ENCODE measurements at regions not wholly inside any gene's neighbourhood (a gene's known extent, or its start where the extent isn't known, plus 50 kb on each side); places are given as distances from the start of the nearest gene placed in this dataset.

DNA sequence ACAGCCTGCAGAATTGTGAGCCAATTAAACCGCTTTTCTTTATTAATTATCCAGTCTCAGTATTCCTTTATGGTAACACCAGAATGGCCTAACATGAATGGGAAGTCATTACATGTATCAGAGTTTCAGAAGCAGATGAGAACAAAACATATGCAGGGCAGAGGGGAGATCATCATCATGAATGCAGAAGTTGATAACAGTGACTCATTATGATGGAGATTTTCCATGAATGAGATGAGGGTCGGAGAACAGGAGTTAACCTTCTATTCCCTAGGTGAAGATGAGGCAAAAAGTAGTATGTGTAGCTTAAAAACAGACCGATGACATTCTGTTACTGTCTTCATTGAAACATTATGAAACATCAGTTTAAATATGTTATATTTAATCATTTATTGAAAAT lies 59.5 kb upstream of the PPM1B start:
- TF ChIP-seq, protein P1, sequence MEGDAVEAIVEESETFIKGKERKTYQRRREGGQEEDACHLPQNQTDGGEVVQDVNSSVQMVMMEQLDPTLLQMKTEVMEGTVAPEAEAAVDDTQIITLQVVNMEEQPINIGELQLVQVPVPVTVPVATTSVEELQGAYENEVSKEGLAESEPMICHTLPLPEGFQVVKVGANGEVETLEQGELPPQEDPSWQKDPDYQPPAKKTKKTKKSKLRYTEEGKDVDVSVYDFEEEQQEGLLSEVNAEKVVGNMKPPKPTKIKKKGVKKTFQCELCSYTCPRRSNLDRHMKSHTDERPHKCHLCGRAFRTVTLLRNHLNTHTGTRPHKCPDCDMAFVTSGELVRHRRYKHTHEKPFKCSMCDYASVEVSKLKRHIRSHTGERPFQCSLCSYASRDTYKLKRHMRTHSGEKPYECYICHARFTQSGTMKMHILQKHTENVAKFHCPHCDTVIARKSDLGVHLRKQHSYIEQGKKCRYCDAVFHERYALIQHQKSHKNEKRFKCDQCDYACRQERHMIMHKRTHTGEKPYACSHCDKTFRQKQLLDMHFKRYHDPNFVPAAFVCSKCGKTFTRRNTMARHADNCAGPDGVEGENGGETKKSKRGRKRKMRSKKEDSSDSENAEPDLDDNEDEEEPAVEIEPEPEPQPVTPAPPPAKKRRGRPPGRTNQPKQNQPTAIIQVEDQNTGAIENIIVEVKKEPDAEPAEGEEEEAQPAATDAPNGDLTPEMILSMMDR (IDR thresholded peaks at IDR 0.05; ENCODE audit: insufficient read depth, low read depth, low read length, missing control alignments), result no peak
- no peak for DNase-seq (ENCODE audit: low read depth)
- H3K4me3 ChIP-seq (ENCODE audit: low read depth, low read length), result no peak overlapping the region

DNA sequence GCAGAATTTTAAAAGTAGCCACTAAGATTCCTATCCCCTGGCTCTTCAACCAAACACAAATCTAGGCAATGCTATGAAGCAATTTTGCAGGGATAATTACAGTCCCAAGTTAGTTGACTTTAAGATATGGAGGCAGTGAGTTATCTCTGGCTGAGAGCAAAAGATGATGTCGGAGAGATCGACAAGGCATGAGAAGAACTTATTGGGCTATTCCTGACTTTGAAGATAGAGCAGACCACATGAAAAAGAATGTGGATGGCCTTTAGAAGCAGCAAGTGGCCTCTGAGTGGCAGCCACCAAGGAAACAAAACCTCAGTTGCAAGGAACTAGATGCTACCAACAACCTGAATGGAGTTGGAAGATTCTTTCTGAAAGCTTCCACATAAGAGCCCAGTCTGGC lies 58.2 kb upstream of the PPM1B start:
- no peak for DNase-seq (ENCODE audit: low read depth)

DNA sequence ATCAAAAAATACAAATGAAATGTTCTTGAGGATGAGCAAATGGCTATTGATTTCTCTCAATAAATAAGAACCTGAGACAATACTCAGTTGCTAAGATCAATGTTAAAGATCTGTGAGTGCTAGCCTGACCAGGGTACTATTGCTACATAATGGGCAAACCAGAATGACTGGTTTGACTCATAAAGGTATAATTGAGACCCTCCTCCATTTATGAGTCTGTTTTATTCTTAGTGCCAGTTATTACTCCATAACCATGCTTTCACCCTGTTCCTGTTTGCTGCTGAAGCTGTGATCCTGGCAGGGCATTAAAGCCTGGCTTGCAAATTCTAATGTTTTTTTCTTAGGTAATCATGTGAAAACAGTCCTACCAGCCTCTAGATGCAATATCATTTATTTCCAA lies 56.6 kb upstream of the PPM1B start:
- TF ChIP-seq, protein P1 (IDR thresholded peaks at IDR 0.05; ENCODE audit: insufficient read depth, low read depth, low read length, missing control alignments), result no peak
- H3K4me3 ChIP-seq (ENCODE audit: low read depth, low read length), result no peak overlapping the region
- no peak for DNase-seq (ENCODE audit: low read depth)

More for the DNA sequence above, 58.2 kb upstream of the PPM1B start:
- TF ChIP-seq, protein P1 (IDR thresholded peaks at IDR 0.05; ENCODE audit: insufficient read depth, low read depth, low read length, missing control alignments), result no peak
- no peak overlapping the region for H3K4me3 ChIP-seq (ENCODE audit: low read depth, low read length)

DNA sequence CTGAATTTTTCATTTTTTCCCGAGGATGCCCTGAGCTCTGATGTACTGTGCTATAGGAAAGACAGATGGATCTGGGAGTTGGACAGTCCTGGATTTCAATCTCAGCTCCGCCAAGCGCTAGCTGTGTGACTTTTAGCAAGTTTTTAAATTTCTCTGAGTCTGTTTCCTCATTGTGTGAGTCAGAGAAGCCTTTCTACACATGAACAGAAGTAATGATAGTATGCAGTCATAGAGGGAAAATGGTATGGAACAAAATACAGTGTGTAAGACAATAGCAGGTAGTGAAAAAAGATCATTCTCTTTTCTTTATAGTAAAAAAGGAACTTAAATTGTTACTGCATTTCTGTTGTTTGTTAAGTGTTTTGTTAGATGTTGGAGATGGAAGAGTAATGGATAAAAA lies 52.4 kb upstream of the PPM1B start:
- no peak for DNase-seq (ENCODE audit: low read depth)

DNA sequence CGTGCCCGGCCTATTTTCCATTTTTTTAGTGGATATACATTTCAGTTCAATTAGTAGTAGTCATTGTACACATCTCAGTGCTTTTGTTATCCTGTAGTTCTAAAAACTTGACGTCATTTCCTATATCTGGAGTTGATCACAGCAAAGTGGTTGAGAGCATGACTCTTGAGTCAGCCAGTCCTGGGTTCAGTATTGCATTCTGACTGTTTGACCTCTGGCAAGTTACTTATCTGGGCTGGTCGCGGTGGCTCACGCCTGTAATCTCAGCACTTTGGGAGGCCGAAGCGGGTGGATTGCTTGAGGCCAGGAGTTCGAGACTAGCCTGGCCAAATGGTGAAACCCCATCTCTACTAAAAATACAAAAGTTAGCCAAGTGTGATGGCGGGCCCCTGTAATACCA lies 50.4 kb upstream of the PPM1B start:
- no peak for DNase-seq (ENCODE audit: low read depth)
- no peak overlapping the region for H3K4me3 ChIP-seq (ENCODE audit: low read depth, low read length)
- TF ChIP-seq, protein P1 (IDR thresholded peaks at IDR 0.05; ENCODE audit: insufficient read depth, low read depth, low read length, missing control alignments), result no peak

More for the DNA sequence above, 52.4 kb upstream of the PPM1B start:
- no peak overlapping the region for H3K4me3 ChIP-seq (ENCODE audit: low read depth, low read length)
- TF ChIP-seq, protein P1 (IDR thresholded peaks at IDR 0.05; ENCODE audit: insufficient read depth, low read depth, low read length, missing control alignments), result no peak
